Sigmoid colon (tissue), 6 donors: ENCODE measurements at regions not wholly inside any gene's neighbourhood (a gene's known extent, or its start where the extent isn't known, plus 50 kb on each side); places are given as distances from the start of the nearest gene placed in this dataset.

ENCODE experiments used
- DNase-seq: peaks from one replicate; pipeline ENCODE4 v3.0.0-alpha.2; 2019
- H3K27ac ChIP-seq, 4 donors: fragments of 200-600 bp; sonication (generic); one replicate each; pipeline ENCODE4 v1.5.1; 2016 to 2019; ENCODE audit warnings: mild to moderate bottlenecking in 1 of 4
- H3K27me3 ChIP-seq, 3 donors: fragments of 200-600 bp; sonication (generic); one replicate each; pipeline ENCODE4 v1.5.1; 2019; ENCODE audit warnings: mild to moderate bottlenecking in 1 of 3
- H3K36me3 ChIP-seq, 4 donors: fragments of 200-600 bp; sonication (generic); one replicate each; pipeline ENCODE4 v1.5.1; 2016 to 2019
- H3K4me1 ChIP-seq, 4 donors: fragments of 200-600 bp; sonication (generic); one replicate each; pipeline ENCODE4 v1.5.1; 2017 to 2019
- H3K4me3 ChIP-seq, 4 donors: fragments of 200-600 bp; sonication (generic); one replicate each; pipeline ENCODE4 v1.5.1; 2017 to 2019; ENCODE audit warnings: mild to moderate bottlenecking in 2 of 4, moderate library complexity in 1 of 4
- H3K9me3 ChIP-seq, 4 donors: fragments of 200-600 bp in 3 of 4; sonication (generic) in 3 of 4; one replicate each; pipeline versions ENCODE4 v1.5.1 to v1.6.1; 2013 to 2019
- EP300 ChIP-seq, 4 donors: sonication (generic); formaldehyde crosslinking; IDR thresholded peaks; one replicate each; pipeline ENCODE4 v1.6.1; 2017; ENCODE audit warnings: antibody characterized with exemption in 4 of 4
- POLR2A ChIP-seq, 2 donors: fragments of 450-650 bp; IDR thresholded peaks; one replicate each; pipeline ENCODE4 v1.6.1; 2016; ENCODE audit warnings: antibody characterized with exemption in 2 of 2, mild to moderate bottlenecking in 2 of 2, moderate library complexity in 2 of 2
- POLR2AphosphoS5 ChIP-seq, 4 donors: sonication (generic); formaldehyde crosslinking; IDR thresholded peaks; one replicate each; pipeline ENCODE4 v1.6.1; 2017; ENCODE audit warnings: antibody characterized with exemption in 4 of 4
- WGBS, 2 donors: extraction: QIAGEN DNeasy Blood & Tissue Kit; methylation state at CpG; one replicate each; pipeline ENCODE4 v1.1.7; 2013; 5-methylcytosine and 5-hydroxymethylcytosine counted together
- intact Hi-C: fragments of 100-400 bp; cut with DNase I; formaldehyde crosslinking; loops from one replicate; pipeline ENCODE4 v1.15.1; 2023
- TF ChIP-seq, protein P1 (sequence below), 4 experiments: fragments of 450-650 bp in 3 of 4; fragments of 200-600 bp in 1 of 4; IDR thresholded peaks; one replicate each; pipeline ENCODE4 v1.5.1; 2016 to 2019; ENCODE audit warnings: antibody characterized with exemption in 4 of 4, mild to moderate bottlenecking in 3 of 4, moderate library complexity in 2 of 4
- donor health status: healthy with polysubstance abuse.
- donor health status: healthy.

- H3K4me3 ChIP-seq, result no peak overlapping the region
- intact Hi-C loops, result no loop called here
- DNase-seq, result no peak
Observed at GRCh38 chr10:3354174-3354900, 181.8 kb upstream of the PITRM1 start.

DNA sequence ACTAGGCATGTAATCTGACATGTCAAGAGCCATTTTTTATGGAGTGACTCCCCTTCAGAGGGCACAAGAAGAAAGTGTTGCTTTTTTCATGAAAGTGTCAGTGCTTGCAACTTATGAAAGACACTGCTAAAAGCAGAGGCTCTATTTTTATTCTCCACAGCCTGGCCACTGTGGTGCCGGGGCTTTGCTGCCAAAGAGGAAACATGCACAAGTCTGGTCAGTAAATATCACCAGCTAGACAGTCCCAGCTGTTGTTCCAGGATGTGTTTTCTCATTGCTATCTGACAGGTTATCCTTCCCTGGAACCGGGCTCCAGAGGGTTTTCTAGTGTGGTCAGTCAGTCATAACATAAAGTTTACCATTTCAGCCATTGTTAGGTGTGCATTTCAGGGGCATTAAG lies 180.7 kb upstream of the PITRM1 start:
- Histone ChIP-seq H3K36me3 (no peaks in the 10 kb centered on the region), H3K4me1 (peaks cover 0 to 27% (median 20%) of the 10 kb centered on the region in 4 donors), H3K4me3 (no peak overlapping the region), H3K27me3 (no peaks in the 10 kb centered on the region), H3K9me3 (no peaks in the 10 kb centered on the region), H3K27ac (peak overlapping the region in 2 of 4 donors; percentile 11 to 49)
- intact Hi-C loops, result no loop called here
- TF ChIP-seq POLR2AphosphoS5 (IDR thresholded peaks at IDR 0.05), result no peak
- no peak for TF ChIP-seq EP300 (IDR thresholded peaks at IDR 0.05)
- TF ChIP-seq POLR2A (IDR thresholded peaks at IDR 0.05), result no peak
- TF ChIP-seq, protein P1, sequence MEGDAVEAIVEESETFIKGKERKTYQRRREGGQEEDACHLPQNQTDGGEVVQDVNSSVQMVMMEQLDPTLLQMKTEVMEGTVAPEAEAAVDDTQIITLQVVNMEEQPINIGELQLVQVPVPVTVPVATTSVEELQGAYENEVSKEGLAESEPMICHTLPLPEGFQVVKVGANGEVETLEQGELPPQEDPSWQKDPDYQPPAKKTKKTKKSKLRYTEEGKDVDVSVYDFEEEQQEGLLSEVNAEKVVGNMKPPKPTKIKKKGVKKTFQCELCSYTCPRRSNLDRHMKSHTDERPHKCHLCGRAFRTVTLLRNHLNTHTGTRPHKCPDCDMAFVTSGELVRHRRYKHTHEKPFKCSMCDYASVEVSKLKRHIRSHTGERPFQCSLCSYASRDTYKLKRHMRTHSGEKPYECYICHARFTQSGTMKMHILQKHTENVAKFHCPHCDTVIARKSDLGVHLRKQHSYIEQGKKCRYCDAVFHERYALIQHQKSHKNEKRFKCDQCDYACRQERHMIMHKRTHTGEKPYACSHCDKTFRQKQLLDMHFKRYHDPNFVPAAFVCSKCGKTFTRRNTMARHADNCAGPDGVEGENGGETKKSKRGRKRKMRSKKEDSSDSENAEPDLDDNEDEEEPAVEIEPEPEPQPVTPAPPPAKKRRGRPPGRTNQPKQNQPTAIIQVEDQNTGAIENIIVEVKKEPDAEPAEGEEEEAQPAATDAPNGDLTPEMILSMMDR (IDR thresholded peaks at IDR 0.05), result no peak
- 20 to 66% methylated on average over 2 of the region's 2 CpGs for WGBS, 2 donors
- no peak for DNase-seq

More at GRCh38 chr10:3354174-3354900, 181.8 kb upstream of the PITRM1 start:
- Histone ChIP-seq H3K27me3 (no peaks in the 10 kb centered on the region), H3K9me3 (no peaks in the 10 kb centered on the region), H3K27ac (peak overlapping the region in 1 of 4 donors; percentile 49), H3K36me3 (no peaks in the 10 kb centered on the region), H3K4me1 (peaks cover 0 to 27% (median 20%) of the 10 kb centered on the region in 4 donors)
- TF ChIP-seq, protein P1 (IDR thresholded peaks at IDR 0.05), result no peak
- TF ChIP-seq POLR2AphosphoS5 (IDR thresholded peaks at IDR 0.05), result no peak
- WGBS, 2 donors, result 88 to 97% methylated on average over 3 of the region's 3 CpGs

GRCh38 chr10:3350617-3351258 lies 178.2 kb upstream of the PITRM1 start:
- no peak for DNase-seq
- TF ChIP-seq, protein P1 (IDR thresholded peaks at IDR 0.05), result no peak
- TF ChIP-seq POLR2AphosphoS5 (IDR thresholded peaks at IDR 0.05) (no peak), POLR2A (IDR thresholded peaks at IDR 0.05) (no peak), EP300 (IDR thresholded peaks at IDR 0.05) (no peak)
- no peaks in the 10 kb centered on the region for H3K27me3 ChIP-seq
- H3K4me3 ChIP-seq, result no peak overlapping the region
- H3K9me3 ChIP-seq, result no peaks in the 10 kb centered on the region
- intact Hi-C loops, result no loop called here
- H3K27ac ChIP-seq, result no peak overlapping the region
- no peaks in the 10 kb centered on the region for H3K36me3 ChIP-seq
- 55 to 84% methylated on average over 14 of the region's 14 CpGs for WGBS, 2 donors
- peaks cover 0 to 27% (median 20%) of the 10 kb centered on the region in 4 donors for H3K4me1 ChIP-seq

DNA sequence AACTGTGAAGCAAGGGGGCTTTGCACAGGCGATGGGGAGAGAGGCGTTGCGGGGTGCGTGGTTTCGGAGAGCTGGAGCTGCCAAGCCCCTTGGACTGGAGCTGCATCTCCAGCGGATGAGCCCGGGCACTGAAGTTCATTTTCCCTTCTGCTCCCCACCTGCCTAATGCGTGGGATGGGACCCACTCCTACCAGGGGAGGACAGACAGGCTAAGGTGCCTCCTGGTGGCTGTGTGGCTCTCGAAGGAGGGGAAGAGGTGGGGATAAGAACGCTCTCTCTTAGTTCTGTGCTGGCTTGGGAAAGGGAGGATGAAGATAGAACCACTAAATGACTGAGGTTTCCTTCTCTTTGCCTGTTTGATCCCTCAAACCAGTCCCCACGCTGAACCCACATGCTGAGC lies 177.6 kb upstream of the PITRM1 start:
- no peak overlapping the region for H3K27ac ChIP-seq
- intact Hi-C loops, result no loop called here
- TF ChIP-seq, protein P1 (IDR thresholded peaks at IDR 0.05), result no peak
- no peak for TF ChIP-seq POLR2A (IDR thresholded peaks at IDR 0.05)
- TF ChIP-seq POLR2AphosphoS5 (IDR thresholded peaks at IDR 0.05), result no peak
- no peak for TF ChIP-seq EP300 (IDR thresholded peaks at IDR 0.05)
- H3K4me1 ChIP-seq, result peaks cover 0 to 27% (median 20%) of the 10 kb centered on the region in 4 donors
- H3K9me3 ChIP-seq, result no peaks in the 10 kb centered on the region
- DNase-seq, result no peak
- H3K27me3 ChIP-seq, result no peaks in the 10 kb centered on the region
- WGBS, 2 donors, result 93 to 95% methylated on average over 11 of the region's 11 CpGs
- H3K36me3 ChIP-seq, result no peaks in the 10 kb centered on the region
- no peak overlapping the region for H3K4me3 ChIP-seq
